LNCaP clone FGC (cell line): ENCODE measurements at regions not wholly inside any gene's neighbourhood (a gene's known extent, or its start where the extent isn't known, plus 50 kb on each side); places are given as distances from the start of the nearest gene placed in this dataset.

Source experiments
- DNase-seq: peaks from one replicate; pipeline ENCODE4 v3.0.0-alpha.2; 2011; ENCODE audit warnings: low read depth
- H3K4me3 ChIP-seq: 2 replicates; pipeline ENCODE4 v1.5.1; 2011; ENCODE audit warnings: mild to moderate bottlenecking, low read depth, low read length, control low read depth
- CTCF ChIP-seq: IDR thresholded peaks from 2 replicates; pipeline ENCODE4 v1.5.1; 2012; ENCODE audit warnings: mild to moderate bottlenecking; ENCODE audit not compliant: control insufficient read depth, insufficient read depth; ENCODE audit errors: extremely low read depth

- no peak for DNase-seq
- no peak for TF ChIP-seq CTCF
Measured at GRCh38 chrX:38970074-38970473, 168.8 kb downstream of the MID1IP1 start.

GRCh38 chrX:38970845-38971244 is 169.6 kb downstream of the MID1IP1 start:
- no peak for DNase-seq
- no peak overlapping the region for H3K4me3 ChIP-seq
- TF ChIP-seq CTCF, result no peak

More at GRCh38 chrX:38970074-38970473, 168.8 kb downstream of the MID1IP1 start:
- no peak overlapping the region for H3K4me3 ChIP-seq

- DNase-seq, result no peak
- H3K4me3 ChIP-seq, result no peak overlapping the region
- no peak for TF ChIP-seq CTCF
Measured at GRCh38 chrX:38973322-38973721, 172.1 kb downstream of the MID1IP1 start.

- DNase-seq, result no peak
- H3K4me3 ChIP-seq, result no peak overlapping the region
- TF ChIP-seq CTCF, result no peak
Measured at GRCh38 chrX:38974542-38974941, 173.3 kb downstream of the MID1IP1 start.

- DNase-seq, result no peak
- TF ChIP-seq CTCF, result no peak
- H3K4me3 ChIP-seq, result no peak overlapping the region
Measured at GRCh38 chrX:38975368-38975942, 174.2 kb downstream of the MID1IP1 start.

- H3K4me3 ChIP-seq, result no peak overlapping the region
- no peak for TF ChIP-seq CTCF
- DNase-seq, result no peak
Measured at GRCh38 chrX:38982370-38982769, 181.1 kb downstream of the MID1IP1 start.

GRCh38 chrX:38982843-38983242 is 181.6 kb downstream of the MID1IP1 start:
- TF ChIP-seq CTCF, result no peak
- no peak for DNase-seq
- H3K4me3 ChIP-seq, result no peak overlapping the region
